H1 (cell line): ENCODE measurements at regions not wholly inside any gene's neighbourhood (a gene's known extent, or its start where the extent isn't known, plus 50 kb on each side); places are given as distances from the start of the nearest gene placed in this dataset.

Experiments
- CTCF ChIA-PET: fragments of 300-600 bp; sonication (Branson Sonifier 250); formaldehyde crosslinking; loops from one replicate; lab custom pipeline; 2021; ENCODE audit not compliant: partially characterized antibody; lab: Charles Lee
- POLR2A ChIA-PET: fragments of 300-600 bp; sonication (Branson Sonifier 250); formaldehyde crosslinking; loops from one replicate; lab custom pipeline; 2021; ENCODE audit warnings: inconsistent platforms; ENCODE audit not compliant: partially characterized antibody; lab: Charles Lee
- DNase-seq, 2 experiments: peaks; one replicate each; pipeline versions ENCODE4 v3.0.0 to v3.0.0-alpha.2; 2010 to 2022; ENCODE audit warnings: low spot score in 2 of 2, low read depth in 1 of 2, mixed read lengths in 1 of 2
- FAIRE-seq: peaks from 2 replicates; lab custom pipeline; 2011; peaks lifted over from hg19 to GRCh38; lab: Jason Lieb, UNC
- H2AFZ ChIP-seq: 2 replicates; pipeline ENCODE4 v1.8.1; 2012; ENCODE audit warnings: low read length, inconsistent platforms
- H2AK5ac ChIP-seq: 2 replicates; pipeline ENCODE4 v1.6.1; 2013; ENCODE audit warnings: low read depth, low read length
- H2BK120ac ChIP-seq: replicated peaks from 2 replicates; pipeline ENCODE3; 2013; ENCODE audit warnings: low read depth, low read length, inconsistent platforms
- H2BK12ac ChIP-seq: 2 replicates; pipeline ENCODE4 v1.6.1; 2013; ENCODE audit warnings: low read depth, low read length
- H2BK15ac ChIP-seq: 2 replicates; pipeline ENCODE4 v1.6.1; 2013; ENCODE audit warnings: low read length
- H2BK20ac ChIP-seq: 2 replicates; pipeline ENCODE4 v1.6.1; 2013; ENCODE audit warnings: low read length
- H2BK5ac ChIP-seq: 2 replicates; pipeline ENCODE4 v1.6.1; 2013; ENCODE audit warnings: low read depth, low read length
- H3K14ac ChIP-seq: 2 replicates; pipeline ENCODE4 v1.6.1; 2013; ENCODE audit warnings: inconsistent platforms; ENCODE audit not compliant: insufficient read length
- H3K18ac ChIP-seq: 2 replicates; pipeline ENCODE4 v1.6.1; 2013; ENCODE audit warnings: low read length; ENCODE audit errors: extremely low read depth
- H3K23ac ChIP-seq: 2 replicates; pipeline ENCODE4 v1.6.1; 2013; ENCODE audit warnings: inconsistent platforms; ENCODE audit not compliant: insufficient read length
- H3K23me2 ChIP-seq: 2 replicates; pipeline ENCODE4 v1.6.1; 2013; ENCODE audit warnings: low read depth, low read length
- H3K27ac ChIP-seq: 2 replicates; pipeline ENCODE4 v1.6.1; 2011; ENCODE audit warnings: low read depth, low read length, inconsistent platforms
- H3K27me3 ChIP-seq, 4 experiments: replicated peaks in 1 of 4; 1 replicate in 1 of 4; 2 replicates in 3 of 4; pipeline versions ENCODE4 v1.6.1 to v1.8.1; 2011 to 2013; ENCODE audit warnings: low read length in 3 of 4, mild to moderate bottlenecking in 3 of 4, inconsistent platforms in 2 of 4, mixed read lengths in 2 of 4, moderate library complexity in 1 of 4; ENCODE audit not compliant: control insufficient read depth in 3 of 4, insufficient read depth in 3 of 4; ENCODE audit errors: extremely low read depth in 1 of 4
- H3K36me3 ChIP-seq, 4 experiments: 2 replicates each; pipeline versions ENCODE4 v1.6.1 to v1.8.1; 2011 to 2013; ENCODE audit warnings: mild to moderate bottlenecking in 4 of 4, low read length in 3 of 4, moderate library complexity in 2 of 4, control low read depth in 1 of 4, inconsistent platforms in 1 of 4; ENCODE audit not compliant: insufficient read depth in 4 of 4, control insufficient read depth in 2 of 4
- H3K4ac ChIP-seq: replicated peaks from 2 replicates; pipeline ENCODE3; 2013; ENCODE audit warnings: low read length, low read depth, mixed read lengths, inconsistent platforms; ENCODE audit not compliant: insufficient read length
- H3K4me1 ChIP-seq, 4 experiments: replicated peaks in 1 of 4; 1 replicate in 1 of 4; 2 replicates in 3 of 4; pipeline versions ENCODE4 v1.6.1 to v1.8.1; 2011 to 2013; ENCODE audit warnings: low read length in 3 of 4, inconsistent platforms in 2 of 4, mixed read lengths in 1 of 4; ENCODE audit not compliant: insufficient read depth in 4 of 4, control insufficient read depth in 3 of 4
- H3K4me2 ChIP-seq, 2 experiments: 2 replicates each; pipeline versions ENCODE4 v1.6.1 to v1.8.1; 2011 to 2013; ENCODE audit warnings: low read depth in 2 of 2, low read length in 2 of 2, control low read depth in 1 of 2, inconsistent platforms in 1 of 2, mild to moderate bottlenecking in 1 of 2; ENCODE audit not compliant: insufficient read depth in 1 of 2
- H3K4me3 ChIP-seq, 4 experiments: fragments of 200-600, 300-600 bp in 1 of 4; sonication (generic), shearing (Covaris generic), sonication (Bioruptor Twin) in 1 of 4; 2 replicates each; pipeline versions ENCODE4 v1.5.1 to v1.8.1; 2011 to 2016; ENCODE audit warnings: low read length in 4 of 4, low read depth in 3 of 4, control low read depth in 2 of 4, inconsistent platforms in 2 of 4, mild to moderate bottlenecking in 2 of 4, mixed read lengths in 1 of 4, moderate library complexity in 1 of 4; ENCODE audit not compliant: insufficient read depth in 2 of 4; ENCODE audit errors: extremely low read depth in 1 of 4
- H3K56ac ChIP-seq: replicated peaks from 2 replicates; pipeline ENCODE3; 2013; ENCODE audit warnings: low read depth, mild to moderate bottlenecking, mixed read lengths, low read length, inconsistent platforms; ENCODE audit not compliant: insufficient read length
- H3K79me1 ChIP-seq: 2 replicates; pipeline ENCODE4 v1.6.1; 2013; ENCODE audit warnings: low read depth, low read length, control low read depth
- H3K79me2 ChIP-seq, 2 experiments: 2 replicates each; pipeline versions ENCODE4 v1.6.1 to v1.8.1; 2012 to 2013; ENCODE audit warnings: low read length in 2 of 2, mild to moderate bottlenecking in 2 of 2, inconsistent platforms in 1 of 2; ENCODE audit not compliant: insufficient read depth in 2 of 2, control insufficient read depth in 1 of 2
- H3K9ac ChIP-seq, 4 experiments: replicated peaks in 1 of 4; 1 replicate in 1 of 4; 2 replicates in 3 of 4; pipeline versions ENCODE4 v1.6.1 to v1.8.1; 2011 to 2013; ENCODE audit warnings: low read depth in 3 of 4, low read length in 3 of 4, control low read depth in 2 of 4, mild to moderate bottlenecking in 2 of 4, moderate library complexity in 2 of 4, inconsistent platforms in 1 of 4; ENCODE audit errors: extremely low read depth in 1 of 4
- H3K9me3 ChIP-seq, 2 experiments: 2 replicates each; pipeline versions ENCODE4 v1.6.1 to v1.8.1; 2012 to 2013; ENCODE audit warnings: mild to moderate bottlenecking in 2 of 2, moderate library complexity in 2 of 2, control low read depth in 1 of 2, inconsistent platforms in 1 of 2, low read depth in 1 of 2, low read length in 1 of 2, mixed read lengths in 1 of 2; ENCODE audit not compliant: insufficient read depth in 2 of 2
- H4K20me1 ChIP-seq, 2 experiments: replicated peaks in 1 of 2; 2 replicates each; pipeline versions ENCODE3 to v1.8.1; 2011 to 2013; ENCODE audit warnings: inconsistent platforms in 2 of 2, low read length in 2 of 2, mild to moderate bottlenecking in 1 of 2; ENCODE audit not compliant: insufficient read depth in 2 of 2, control insufficient read depth in 1 of 2
- H4K5ac ChIP-seq: 2 replicates; pipeline ENCODE4 v1.6.1; 2013; ENCODE audit warnings: low read length, low read depth, mixed read lengths, inconsistent platforms; ENCODE audit not compliant: insufficient read length
- H4K8ac ChIP-seq: 2 replicates; pipeline ENCODE4 v1.8.0; 2013; ENCODE audit warnings: mild to moderate bottlenecking, moderate library complexity, low read length, inconsistent platforms; ENCODE audit not compliant: insufficient read depth; ENCODE audit errors: extremely low read depth
- H4K91ac ChIP-seq: replicated peaks from 2 replicates; pipeline ENCODE3; 2013; ENCODE audit warnings: low read length, mixed read lengths, inconsistent platforms; ENCODE audit not compliant: insufficient read length
- ATF2 ChIP-seq: IDR thresholded peaks from 2 replicates; pipeline ENCODE4 v1.6.1; 2012; ENCODE audit warnings: low read length, inconsistent platforms
- CEBPB ChIP-seq: IDR thresholded peaks from 2 replicates; pipeline ENCODE4 v1.6.1; 2012; ENCODE audit warnings: low read depth, low read length
- CHD1 ChIP-seq: IDR thresholded peaks from 2 replicates; pipeline ENCODE4 v1.6.1; 2012; ENCODE audit warnings: low read depth, low read length, improper control_type of control experiment
- CTCF ChIP-seq, 3 experiments: IDR thresholded peaks; 1 replicate in 2 of 3; 2 replicates in 1 of 3; pipeline versions ENCODE4 v1.5.1 to v1.6.1; 2011; ENCODE audit warnings: low read length in 3 of 3, mild to moderate bottlenecking in 3 of 3, inconsistent platforms in 2 of 3, low read depth in 1 of 3, moderate library complexity in 1 of 3; ENCODE audit not compliant: insufficient read depth in 1 of 3; ENCODE audit errors: control extremely low read depth in 1 of 3
- KDM1A ChIP-seq: fragments of 200-600, 300-600 bp; sonication (generic); IDR thresholded peaks from 2 replicates; pipeline ENCODE4 v1.7.1; 2016; ENCODE audit warnings: mild to moderate bottlenecking, low read length, borderline replicate concordance
- MAFK ChIP-seq: IDR thresholded peaks from 2 replicates; pipeline ENCODE4 v1.6.1; 2012; ENCODE audit warnings: low read depth, mild to moderate bottlenecking, improper control_type of control experiment, low read length
- POLR2A ChIP-seq, 2 experiments: IDR thresholded peaks; 1 replicate in 1 of 2; 2 replicates in 1 of 2; pipeline ENCODE4 v1.6.1; 2011; ENCODE audit warnings: low read depth in 2 of 2, low read length in 2 of 2, mild to moderate bottlenecking in 2 of 2; ENCODE audit errors: control extremely low read depth in 1 of 2
- RAD21 ChIP-seq, 2 experiments: IDR thresholded peaks in 1 of 2; conservative IDR thresholded peaks in 1 of 2; 2 replicates each; pipeline ENCODE4 v1.6.1; 2011; ENCODE audit warnings: low read depth in 2 of 2, low read length in 2 of 2, improper control_type of control experiment in 1 of 2, inconsistent platforms in 1 of 2, mild to moderate bottlenecking in 1 of 2, moderate library complexity in 1 of 2
- SP4 ChIP-seq: IDR thresholded peaks from 2 replicates; pipeline ENCODE4 v1.6.1; 2012; ENCODE audit warnings: low read length, inconsistent platforms
- TCF12 ChIP-seq: IDR thresholded peaks from 2 replicates; pipeline ENCODE4 v1.6.1; 2011; ENCODE audit warnings: low read depth, mild to moderate bottlenecking, low read length
- YY1 ChIP-seq: IDR thresholded peaks from 2 replicates; pipeline ENCODE4 v1.6.1; 2011; ENCODE audit warnings: low read depth, mild to moderate bottlenecking, low read length
- WGBS, 2 experiments: shearing (Covaris generic) in 1 of 2; methylation state at CpG; one replicate each; pipeline versions ENCODE4 v1.1.6 to v1.1.7; 2013 to 2015; ENCODE audit warnings: low lambda C conversion rate in 2 of 2, mixed read lengths in 2 of 2, inconsistent platforms in 1 of 2, low coverage in 1 of 2, missing lambda C conversion rate in 1 of 2; ENCODE audit not compliant: insufficient replicate concordance in 2 of 2, insufficient coverage in 1 of 2, insufficient read length in 1 of 2; ENCODE audit errors: extremely low coverage in 1 of 2, missing lambda C conversion rate in 1 of 2; 5-methylcytosine and 5-hydroxymethylcytosine counted together

- H3K79me1 ChIP-seq = no peaks in the 10 kb centered on the region
- H4K91ac ChIP-seq = no peak overlapping the region
- H3K36me3 ChIP-seq = no peaks in the 10 kb centered on the region
- no peak for FAIRE-seq
- no peak overlapping the region for H3K14ac ChIP-seq
- no peak overlapping the region for H3K4me3 ChIP-seq
- no peaks in the 10 kb centered on the region for H3K4me1 ChIP-seq
- H2BK12ac ChIP-seq = no peak overlapping the region
- H2BK20ac ChIP-seq = no peak overlapping the region
- H3K23me2 ChIP-seq = 0 out of 2 replicates have a peak, but pooled peaks cover 1% of the 10 kb centered on the region
- H3K79me2 ChIP-seq = no peaks in the 10 kb centered on the region
- no peak overlapping the region for H2BK15ac ChIP-seq
- no peak overlapping the region for H3K4me2 ChIP-seq
- H3K9ac ChIP-seq = no peak overlapping the region
- H2AK5ac ChIP-seq = no peak overlapping the region
- no peak overlapping the region for H3K23ac ChIP-seq
- H3K27ac ChIP-seq = no peak overlapping the region
- H3K27me3 ChIP-seq = peaks cover 0 to 5% (median 0%) of the 10 kb centered on the region in 4 experiments; a peak in 1 of 7 replicates
- peaks cover 9 to 10% of the 10 kb centered on the region in 2 experiments for H3K9me3 ChIP-seq
- no peak overlapping the region for H4K5ac ChIP-seq
- H3K56ac ChIP-seq = no peak overlapping the region
- H2BK120ac ChIP-seq = no peak overlapping the region
- WGBS, 2 experiments = 86% methylated on average over 8 of the region's 8 CpGs; no CpG with 5 or more reads in 1 of the 2 experiments
- CTCF ChIA-PET = interaction anchor here (0.6 to 6.9 kb wide), 16 partner anchors 11 to 489 kb away, joined by 3 to 74 read pairs (median 5); no protein-coding TSS in a partner anchor
- H3K4ac ChIP-seq = no peak overlapping the region
- no peaks in the 10 kb centered on the region for H4K20me1 ChIP-seq
- no peak overlapping the region for H4K8ac ChIP-seq
- POLR2A ChIA-PET = no interaction called here
- DNase-seq = no peak
- H2BK5ac ChIP-seq = no peak overlapping the region
- no peak overlapping the region for H3K18ac ChIP-seq
- H2AFZ ChIP-seq = no peak overlapping the region
- TF ChIP-seq RAD21 (IDR thresholded peaks at IDR 0.05 in 1 of 2, conservative IDR thresholded peaks at IDR 0.05 in 1 of 2; ENCODE audit: low read depth in 2 of 2, low read length in 2 of 2) (no peak), TCF12 (no peak), KDM1A (no peak), SP4 (no peak), CTCF (IDR thresholded peaks at IDR 0.05; ENCODE audit: control extremely low read depth in 1 of 3, insufficient read depth in 1 of 3, low read depth in 1 of 3, low read length in 3 of 3) (no peak), MAFK (no peak), YY1 (no peak), ATF2 (no peak), CEBPB (no peak), POLR2A (IDR thresholded peaks at IDR 0.05; ENCODE audit: control extremely low read depth in 1 of 2, low read depth in 2 of 2, low read length in 2 of 2) (no peak), CHD1 (no peak)
Observed at GRCh38 chr20:56994006-56994405, 272.4 kb downstream of the BMP7 start.
